ENCODE measurements at regions not wholly inside any gene's neighbourhood (a gene's known extent, or its start where the extent isn't known, plus 50 kb on each side); places are given as distances from the start of the nearest gene placed in this dataset.
"Not testable (repeated sequence)": the region's sequence is repeated elsewhere in the genome, so short reads cannot be mapped to it uniquely, and the experiment has no call there.

DNA sequence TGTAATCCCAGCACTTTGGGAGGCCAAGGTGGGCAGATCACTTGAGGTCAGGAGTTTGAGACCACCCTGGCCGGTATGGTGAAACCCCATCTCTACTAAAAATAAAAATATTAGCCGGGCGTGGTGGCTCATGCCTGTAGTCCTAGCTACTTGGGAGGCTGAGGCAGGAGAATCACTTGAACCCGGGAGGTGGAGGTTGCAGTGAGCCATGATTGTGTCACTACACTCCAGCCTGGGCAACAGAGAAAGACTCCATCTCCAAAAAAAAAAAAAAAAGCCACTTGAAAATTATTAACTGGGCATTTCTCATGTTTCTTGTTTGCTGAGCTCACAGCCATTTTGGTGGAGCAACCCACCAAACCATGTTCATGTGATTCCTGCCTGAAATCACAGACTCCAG lies 131.1 kb upstream of the LPP start:
- intact Hi-C loops (cut with micrococcal nuclease) = not testable (repeated sequence)

DNA sequence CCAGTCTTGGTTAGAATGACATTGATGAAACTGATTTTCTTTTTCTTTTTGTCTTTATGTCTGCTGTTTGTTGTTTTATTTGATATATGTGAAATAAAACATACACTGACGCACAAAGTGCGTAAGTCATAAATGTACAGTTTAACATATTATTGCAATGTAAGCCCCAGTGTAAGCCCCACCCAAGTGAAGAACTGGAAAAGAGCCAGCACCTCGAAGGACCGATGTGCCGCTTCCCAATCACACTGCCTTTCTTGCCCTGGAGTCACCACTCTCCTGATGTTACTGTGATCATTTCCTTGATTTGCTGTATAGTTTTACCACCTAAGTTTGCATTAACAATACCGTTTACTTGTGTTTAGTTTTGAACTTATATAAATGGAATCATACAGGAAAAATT lies 128.4 kb upstream of the LPP start:
- intact Hi-C loops (cut with micrococcal nuclease) = no loop called here

DNA sequence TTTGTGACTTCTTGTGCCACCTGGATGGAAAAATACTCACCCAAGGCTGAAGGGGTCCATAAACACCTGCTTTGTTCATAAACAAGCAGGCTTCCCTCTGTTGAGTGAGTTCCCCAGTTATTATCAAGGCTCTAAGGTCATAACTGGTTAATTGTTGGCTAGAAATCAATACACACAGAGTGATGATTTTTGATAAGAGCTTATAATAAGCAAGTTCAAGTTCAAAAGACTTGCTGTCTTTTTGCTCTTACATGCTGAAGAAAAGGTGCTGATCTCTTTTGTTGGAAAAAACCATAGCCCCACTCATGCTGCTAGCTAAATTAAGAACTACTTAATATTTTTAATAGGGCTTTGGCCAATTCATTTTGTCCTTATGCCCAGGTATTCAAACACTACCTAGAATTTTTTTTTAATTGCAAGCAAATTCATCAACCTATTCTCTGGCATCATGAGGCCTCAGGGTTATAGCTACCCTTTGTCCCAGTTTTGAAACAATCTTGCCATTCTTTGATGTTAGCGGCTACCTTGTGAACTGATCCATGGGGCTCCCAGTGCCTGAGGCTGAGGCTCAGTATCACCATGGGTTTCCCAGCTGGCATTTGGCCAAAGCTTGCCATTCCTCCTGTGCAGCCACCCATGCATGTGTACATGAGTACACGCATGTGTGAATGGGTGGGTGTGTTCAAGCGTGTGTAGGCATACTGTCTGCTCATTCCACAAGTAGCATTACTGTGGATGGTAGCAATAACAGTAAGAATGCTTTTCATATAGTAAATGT lies 127.6 kb upstream of the LPP start:
- intact Hi-C loops (cut with micrococcal nuclease) = no loop called here

DNA sequence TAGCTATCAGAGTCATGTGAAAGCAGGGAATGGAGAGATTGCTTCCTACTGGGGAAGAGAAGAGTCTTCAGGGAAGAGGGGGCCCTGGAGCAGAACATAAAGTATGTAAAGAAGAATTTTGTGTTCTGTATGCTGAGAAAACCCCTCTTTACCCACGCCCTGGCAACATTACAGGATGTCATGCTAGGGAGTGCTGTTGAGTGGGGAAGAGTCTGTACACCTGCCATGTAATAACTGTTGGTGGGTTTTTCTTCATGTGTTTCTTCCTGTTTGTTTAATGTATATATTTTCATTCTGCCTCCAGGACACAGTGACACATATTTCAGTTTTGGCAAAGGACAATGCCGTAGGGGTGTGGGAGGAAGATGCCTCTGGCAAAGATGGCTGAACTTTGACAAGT lies 122.8 kb upstream of the LPP start:
- intact Hi-C loops (cut with micrococcal nuclease) = no loop called here

DNA sequence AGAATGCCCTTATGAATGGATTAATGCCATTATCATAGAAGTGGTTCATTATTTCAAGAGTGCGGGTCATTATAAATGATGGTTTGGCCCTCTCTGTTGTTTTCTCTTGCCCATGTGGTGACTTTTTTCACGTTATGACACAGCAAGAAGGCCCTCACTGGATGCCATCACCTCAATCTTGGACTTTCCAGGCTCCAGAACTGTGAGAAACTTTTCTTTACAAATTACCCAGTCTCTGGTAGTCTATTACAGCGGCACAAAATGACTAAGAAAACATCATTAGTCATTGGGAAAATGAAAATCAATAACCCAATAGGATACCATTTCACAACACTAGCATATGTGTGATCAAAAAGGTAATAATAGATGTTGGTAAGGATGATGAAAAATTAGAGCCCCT lies 119.0 kb upstream of the LPP start:
- intact Hi-C loops (cut with micrococcal nuclease) = no loop called here

DNA sequence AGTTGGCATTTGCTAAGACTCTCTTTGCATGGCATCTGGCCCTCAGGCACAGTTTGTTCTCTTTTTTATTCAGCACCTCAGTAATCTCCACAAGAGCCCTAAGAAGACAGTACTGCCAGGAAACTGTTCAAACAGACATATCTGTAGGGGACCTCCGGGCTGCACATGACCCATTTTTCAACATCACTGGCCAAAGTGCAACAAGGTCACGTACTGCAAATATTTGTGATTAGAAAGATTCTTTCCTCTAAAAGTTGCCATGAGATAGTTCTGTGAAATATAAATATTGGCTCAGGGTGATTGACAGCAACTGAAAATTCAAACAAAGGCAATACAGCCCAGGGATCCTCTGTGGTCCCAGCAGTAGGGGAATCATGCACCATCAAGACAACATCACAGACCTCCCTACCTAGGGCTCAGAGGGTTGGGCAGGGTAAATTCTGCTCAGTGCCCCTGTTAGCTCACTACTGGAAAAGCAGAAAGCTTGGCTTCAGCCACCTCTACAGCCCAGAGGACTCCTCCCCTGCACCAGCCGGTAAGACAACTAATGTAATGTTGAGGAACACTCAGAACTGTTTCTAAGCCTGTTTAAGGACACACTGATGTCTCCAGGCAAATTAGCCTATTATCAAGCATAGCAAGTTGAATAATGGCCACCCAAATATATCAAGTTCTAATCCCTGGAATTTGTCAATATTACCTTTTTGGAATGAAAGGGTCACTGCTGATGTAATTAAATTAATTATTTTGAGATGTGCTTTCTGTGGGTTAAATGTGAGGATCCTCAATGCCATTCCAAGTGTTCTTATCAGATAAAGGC lies 117.4 kb upstream of the LPP start:
- intact Hi-C loops (cut with micrococcal nuclease) = no loop called here

DNA sequence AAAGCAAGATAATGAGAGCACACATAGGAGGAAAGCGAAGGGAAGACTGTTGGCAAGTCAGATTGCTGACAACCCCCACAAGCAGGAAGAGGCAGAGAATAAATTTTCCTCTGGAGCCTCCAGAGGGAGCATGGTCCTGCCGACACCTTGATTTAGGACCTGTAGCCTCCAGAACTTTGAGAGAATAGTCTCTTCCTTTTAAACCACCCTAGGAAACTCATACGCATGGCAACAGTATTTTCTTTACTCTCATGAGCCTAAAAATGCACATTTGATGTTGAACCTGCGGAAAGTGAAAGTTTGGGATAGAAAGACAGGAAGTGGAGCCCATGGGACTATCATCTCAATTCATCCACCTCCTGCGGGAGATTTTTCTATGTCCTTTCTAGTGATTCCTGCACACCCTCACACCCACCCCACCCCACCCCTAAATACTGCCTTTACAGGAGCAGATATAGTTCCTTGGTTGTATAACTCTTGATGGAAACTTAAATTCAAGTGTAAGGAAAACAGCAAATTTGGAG lies 116.7 kb upstream of the LPP start:
- intact Hi-C loops (cut with micrococcal nuclease) = no loop called here

DNA sequence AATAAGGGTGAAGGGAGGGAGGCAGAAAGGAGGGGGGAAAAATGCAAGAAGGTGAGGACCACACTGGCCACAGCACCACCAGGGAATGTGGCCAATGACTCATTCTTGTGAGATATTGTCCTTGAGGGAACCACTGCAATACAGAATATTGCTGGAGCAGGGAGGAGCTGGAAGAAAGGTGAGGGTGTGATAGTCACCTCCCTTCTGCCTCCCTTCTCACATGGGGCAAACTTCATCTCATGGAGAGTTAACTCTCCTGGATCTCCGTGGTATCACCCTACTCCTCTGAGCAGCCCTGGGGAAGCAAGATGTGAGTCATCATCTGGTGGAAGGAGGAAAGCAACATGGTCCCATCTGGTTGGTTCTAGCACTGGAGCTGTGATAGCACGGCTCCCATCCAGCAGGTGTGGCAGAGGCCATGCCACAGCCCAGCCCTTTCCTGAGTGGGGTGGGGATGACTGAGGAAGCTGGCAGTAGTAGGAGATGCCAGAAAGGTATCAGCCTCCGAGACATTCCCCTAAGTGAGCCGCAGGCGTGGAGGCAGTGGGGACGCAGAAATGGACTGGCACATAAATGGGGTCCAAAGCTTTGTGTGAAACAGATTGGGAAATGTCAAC lies 115.9 kb upstream of the LPP start:
- intact Hi-C loops (cut with micrococcal nuclease) = no loop called here

DNA sequence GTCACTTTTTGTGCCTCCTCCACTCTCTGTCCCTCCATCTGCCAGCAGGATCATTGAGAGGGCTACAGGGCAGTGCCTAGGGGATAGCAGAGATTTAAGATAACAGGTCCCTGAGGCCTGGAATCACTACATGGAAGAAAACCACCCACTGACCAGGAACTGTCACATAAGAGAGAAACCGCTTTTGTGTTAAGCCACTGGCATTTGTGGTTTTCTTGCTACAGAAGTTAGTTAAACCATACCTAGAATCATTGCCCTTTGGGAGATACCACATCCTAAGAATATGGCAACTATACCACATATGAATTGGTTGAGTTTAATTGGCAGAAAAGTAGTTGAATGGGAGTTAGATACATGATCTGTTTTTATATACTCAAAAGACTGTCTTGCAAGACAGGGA lies 112.8 kb upstream of the LPP start:
- intact Hi-C loops (cut with micrococcal nuclease) = loop anchor here (5.0 kb wide), 1 partner anchor 294 kb away; the partner anchor contains the start of gene BCL6

DNA sequence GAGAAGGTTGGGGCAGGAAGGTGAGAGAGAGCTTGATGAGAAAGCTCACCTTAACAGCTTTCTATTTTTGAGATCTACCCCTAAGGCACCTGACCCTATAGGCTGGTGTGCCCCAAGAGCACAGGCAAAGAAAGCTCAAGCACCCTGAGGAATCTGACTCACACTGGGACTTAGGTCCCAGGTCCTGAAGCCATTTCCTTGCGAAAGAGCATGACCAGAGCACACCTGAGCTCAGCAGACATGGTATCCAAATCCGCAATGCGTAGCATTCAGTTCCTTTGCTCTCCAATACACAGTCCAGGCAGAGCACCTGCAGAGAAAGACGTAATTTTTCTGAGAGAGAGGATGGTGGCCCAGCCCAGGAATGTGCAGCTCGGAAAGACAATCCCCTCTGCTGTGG lies 112.1 kb upstream of the LPP start:
- intact Hi-C loops (cut with micrococcal nuclease) = loop anchor here (5.0 kb wide), 1 partner anchor 295 kb away; the partner anchor contains the start of gene BCL6

DNA sequence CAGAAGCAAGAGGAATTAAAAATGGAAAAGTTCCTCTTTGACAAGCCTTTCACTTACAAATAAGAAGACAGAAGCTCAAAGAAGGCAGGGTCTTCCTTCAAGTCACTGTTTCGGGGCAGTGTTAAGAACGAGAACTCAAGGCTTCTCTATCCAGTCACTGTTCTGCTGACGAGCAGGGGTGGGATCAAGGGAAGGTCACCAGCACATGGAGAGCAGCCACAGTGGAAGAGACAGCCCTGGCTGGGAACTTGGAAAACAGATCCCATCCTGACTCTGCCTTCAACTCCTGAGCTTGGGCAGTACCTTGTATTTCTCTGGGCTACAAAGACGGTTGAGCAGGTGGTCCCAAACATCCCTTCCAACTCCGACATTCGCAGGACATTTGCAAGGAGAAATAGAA lies 111.5 kb upstream of the LPP start:
- intact Hi-C loops (cut with micrococcal nuclease) = loop anchor here (5.0 kb wide), 1 partner anchor 295 kb away; the partner anchor contains the start of gene BCL6

DNA sequence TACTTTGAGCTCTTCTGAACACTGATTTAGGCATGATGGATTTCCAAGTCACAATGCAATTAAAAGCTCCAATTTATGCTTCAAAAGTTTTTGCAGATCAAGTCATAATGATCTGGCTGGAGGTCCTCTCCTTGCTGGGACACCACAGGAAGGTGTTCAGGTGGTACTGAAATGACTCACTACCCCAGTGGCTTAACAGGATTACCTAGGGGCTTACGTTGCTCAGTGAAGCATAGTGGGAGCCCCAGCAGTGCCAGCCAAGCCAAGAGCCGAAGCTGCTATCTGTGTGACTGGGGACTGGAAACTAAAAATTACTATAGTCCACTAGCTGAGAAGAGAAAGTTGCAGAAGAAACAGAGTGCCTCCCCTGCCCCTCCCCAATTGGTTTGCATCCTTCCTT lies 110.1 kb upstream of the LPP start:
- intact Hi-C loops (cut with micrococcal nuclease) = loop anchor here (5.0 kb wide), 1 partner anchor 297 kb away; the partner anchor contains the start of gene BCL6

DNA sequence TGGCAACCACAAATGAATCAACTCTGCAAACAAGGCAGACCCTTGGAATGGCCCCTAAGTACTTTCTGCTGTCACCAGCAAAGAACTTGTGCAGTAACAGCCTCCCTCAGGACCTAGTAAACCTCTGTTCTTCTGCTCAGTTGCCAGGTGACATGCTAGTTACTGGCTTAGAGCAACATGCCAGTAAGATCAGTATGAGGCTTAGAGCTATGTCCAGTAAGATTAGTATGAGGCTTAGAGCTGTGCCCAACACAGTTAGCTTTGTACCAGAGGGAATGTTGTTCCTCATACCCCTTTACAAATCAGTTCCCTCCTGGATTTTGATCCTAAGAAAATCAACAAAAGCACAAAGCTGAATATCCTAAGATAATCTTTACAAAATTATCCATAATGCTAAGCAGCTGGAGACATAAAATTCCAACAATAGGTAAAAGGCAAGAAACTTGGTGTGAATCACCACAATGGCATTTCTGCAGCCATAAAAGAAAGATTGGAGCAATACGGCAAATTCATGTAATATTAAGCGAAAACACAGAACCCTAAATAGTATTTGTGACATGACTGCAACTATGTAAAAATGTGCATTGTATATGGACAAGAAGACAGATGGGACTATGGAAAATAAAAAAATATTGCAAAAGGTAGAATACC lies 107.3 kb upstream of the LPP start:
- intact Hi-C loops (cut with micrococcal nuclease) = no loop called here

DNA sequence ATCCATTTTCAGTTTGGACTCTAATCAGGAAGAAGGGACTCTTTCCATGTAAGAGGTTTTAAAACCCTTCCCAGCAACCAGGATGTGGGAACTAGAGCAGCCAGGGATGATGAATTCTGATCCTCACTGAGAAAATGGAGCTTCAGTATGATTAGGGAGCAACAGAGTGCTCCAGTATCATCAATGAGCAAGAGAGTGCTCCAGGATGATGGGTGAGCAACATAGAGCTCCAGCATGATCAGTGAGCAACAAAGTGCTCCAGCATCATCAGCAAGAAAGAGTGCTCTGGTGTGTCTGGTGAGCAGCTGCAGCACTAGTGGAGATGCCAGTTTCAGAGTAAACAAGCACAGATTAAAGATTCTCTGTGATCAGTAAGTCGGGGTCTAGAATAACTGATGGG lies 106.4 kb upstream of the LPP start:
- intact Hi-C loops (cut with micrococcal nuclease) = no loop called here

DNA sequence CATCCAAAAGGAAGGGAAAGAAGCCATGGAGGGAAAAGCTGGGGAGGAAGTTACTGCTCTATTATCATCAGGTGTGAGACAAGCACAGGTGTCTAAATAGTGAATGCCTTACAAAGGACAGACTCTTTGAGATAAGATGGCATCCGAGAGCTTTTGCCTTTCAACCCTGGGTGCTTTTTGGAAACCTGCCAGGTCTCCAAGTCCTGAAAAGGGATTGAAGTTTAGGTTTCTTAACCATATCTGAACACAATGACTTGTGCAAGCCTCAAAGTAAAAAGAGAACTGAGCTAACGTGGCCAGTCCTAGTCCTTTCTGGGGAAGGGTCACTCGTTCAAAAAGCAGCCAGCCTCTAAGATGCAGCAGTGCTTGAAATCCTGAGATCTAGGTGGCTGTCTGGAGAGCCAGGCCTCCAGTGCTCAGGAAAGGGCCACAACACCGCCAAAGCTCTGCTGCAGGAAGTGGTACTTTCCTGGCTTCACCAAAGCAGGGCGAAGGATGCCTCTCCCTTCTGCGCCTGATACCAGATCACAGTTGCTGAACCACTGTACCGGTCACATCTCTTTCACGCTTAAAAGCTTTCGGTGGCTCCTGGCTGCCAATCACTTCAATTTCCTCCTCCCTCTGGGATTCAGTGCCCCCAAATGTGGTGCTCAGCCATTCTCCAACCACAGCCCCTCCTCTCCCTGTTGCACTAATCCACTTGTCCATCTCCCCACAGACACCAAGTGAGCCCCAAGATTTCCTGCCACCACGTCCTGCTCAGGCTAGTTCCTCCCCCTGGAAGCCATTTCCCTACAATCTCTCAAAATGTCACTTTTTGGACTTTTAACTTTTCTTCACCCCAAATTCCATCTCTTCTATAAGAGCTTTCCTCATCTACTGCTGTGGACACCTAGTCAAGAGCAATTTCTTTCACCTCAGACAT lies 104.1 kb upstream of the LPP start:
- intact Hi-C loops (cut with micrococcal nuclease) = no loop called here

DNA sequence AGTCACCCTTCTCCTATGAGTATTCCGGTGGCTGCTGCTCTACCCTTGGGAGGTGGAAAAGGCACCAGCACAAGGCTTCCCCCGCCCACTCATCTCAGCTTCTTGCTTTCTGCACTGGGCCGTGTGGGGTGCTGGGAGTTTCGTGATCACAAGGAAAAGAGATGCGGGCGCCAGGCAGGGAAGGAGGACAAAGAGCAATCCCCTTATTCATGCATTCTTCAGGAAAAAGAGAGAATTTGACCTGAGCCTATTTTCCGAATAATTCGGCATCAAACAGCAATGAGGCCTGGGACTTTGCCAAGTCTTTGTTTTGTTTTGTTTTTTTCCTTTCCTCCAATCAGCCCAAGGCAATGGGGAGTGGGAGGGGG lies 102.2 kb upstream of the LPP start:
- intact Hi-C loops (cut with micrococcal nuclease) = no loop called here

DNA sequence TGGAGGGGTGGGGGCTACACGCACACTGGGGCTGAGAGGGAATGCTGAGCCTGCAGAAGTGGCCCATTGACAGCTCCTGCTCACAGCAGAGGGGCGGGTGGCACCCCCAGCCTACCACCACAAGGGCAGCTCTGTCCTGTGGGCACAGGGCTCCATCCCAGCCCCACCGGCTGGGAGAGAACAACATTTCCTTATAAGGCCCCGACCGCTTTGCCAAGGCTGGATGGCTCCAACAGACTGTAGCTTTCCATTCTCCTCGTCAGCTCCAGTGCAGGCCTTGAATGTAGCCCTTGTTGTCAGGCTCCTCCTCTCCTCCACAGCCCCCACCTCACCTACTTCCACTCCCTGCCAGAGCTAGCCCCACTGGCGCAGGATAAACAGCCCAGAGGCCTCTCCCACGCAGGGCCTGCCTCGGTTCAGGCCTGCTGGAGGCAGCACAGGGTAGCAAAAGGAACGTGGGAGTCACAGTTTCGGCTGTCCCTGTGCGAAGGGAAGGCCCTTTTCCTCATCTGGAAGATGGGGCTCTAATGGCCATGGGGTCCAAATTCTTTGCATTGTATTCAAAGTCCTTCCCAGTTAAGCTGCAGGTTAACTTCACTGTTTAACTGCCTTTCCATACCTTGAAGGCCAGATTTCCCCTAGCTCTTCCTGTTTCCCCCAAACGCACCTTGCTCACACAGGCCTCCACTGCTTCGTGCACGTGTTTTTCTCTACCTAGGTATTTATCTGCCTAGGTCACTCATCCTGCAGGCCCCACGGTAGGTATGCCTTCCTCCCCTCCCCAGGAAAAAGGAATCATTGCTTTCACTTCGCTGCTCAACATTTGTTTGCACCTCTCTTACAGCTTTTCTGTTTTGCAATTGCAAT lies 101.6 kb upstream of the LPP start:
- intact Hi-C loops (cut with micrococcal nuclease) = no loop called here

DNA sequence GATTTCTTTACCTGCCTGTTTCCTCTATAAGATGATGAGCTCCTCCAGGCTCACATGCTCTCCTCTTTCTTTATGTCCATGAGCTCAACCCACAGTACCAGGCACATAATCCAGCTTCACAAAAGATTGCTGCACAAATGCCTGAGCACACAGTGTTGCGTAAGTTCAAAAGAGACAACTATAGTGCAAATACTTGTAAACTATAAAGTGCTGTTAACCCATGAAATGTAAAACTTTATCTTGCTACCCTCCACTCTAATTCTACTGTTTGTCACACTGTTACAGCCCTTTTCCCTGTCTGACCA lies 101.0 kb upstream of the LPP start:
- intact Hi-C loops (cut with micrococcal nuclease) = no loop called here

DNA sequence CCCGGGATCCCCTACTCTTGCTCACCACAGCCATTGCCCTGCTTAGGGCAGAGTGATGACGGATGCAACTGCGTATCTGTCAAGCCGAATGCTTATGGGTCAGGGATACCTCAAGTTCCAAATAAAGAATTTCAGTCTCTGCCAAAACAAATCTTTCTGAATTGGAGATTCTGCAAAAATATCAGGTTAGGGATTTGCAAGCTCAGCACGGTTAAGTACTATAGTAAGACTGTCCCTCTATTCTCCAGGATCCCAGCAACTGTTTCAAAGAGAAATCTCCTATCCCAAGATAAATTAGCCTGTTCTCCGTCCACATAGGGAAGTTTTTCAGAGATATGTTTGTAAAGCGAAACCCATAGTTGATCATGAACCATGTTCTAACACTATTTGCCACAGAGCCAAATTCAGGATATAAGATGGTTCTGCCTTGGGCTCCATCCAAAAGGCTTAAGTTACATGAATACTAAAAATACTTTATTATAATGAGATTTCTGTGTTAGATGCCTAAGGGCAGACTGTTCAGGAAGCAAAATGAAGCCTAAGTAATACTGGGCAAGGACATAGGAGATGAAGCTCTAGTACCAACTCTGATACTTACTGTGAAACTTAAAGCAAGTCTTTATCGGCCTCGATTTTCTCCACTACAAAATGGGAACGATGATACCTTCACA lies 100.1 kb upstream of the LPP start:
- intact Hi-C loops (cut with micrococcal nuclease) = no loop called here
